GM10248 (cell line): ENCODE measurements at regions not wholly inside any gene's neighbourhood (a gene's known extent, or its start where the extent isn't known, plus 50 kb on each side); places are given as distances from the start of the nearest gene placed in this dataset.

Source experiments
- CTCF ChIA-PET: fragments of 300-600 bp; sonication (Branson Sonifier 250); formaldehyde crosslinking; extraction: SDS; loops from one replicate; lab custom pipeline; 2021; ENCODE audit warnings: antibody characterized with exemption; lab: Yijun Ruan, JAX
- POLR2A ChIA-PET: fragments of 350-650 bp; sonication (Branson Sonifier 250); formaldehyde crosslinking; extraction: SDS; loops from one replicate; lab custom pipeline; 2020; ENCODE audit warnings: antibody characterized with exemption; lab: Yijun Ruan, JAX
- DNase-seq: peaks from one replicate; pipeline ENCODE4 v3.0.0; 2012; ENCODE audit errors: extremely low spot score
- CTCF ChIP-seq: IDR thresholded peaks from 2 replicates; pipeline ENCODE4 v1.5.1; 2012; ENCODE audit warnings: mild to moderate bottlenecking, low read depth; ENCODE audit errors: extremely low read depth, missing control alignments, control extremely low read depth

- ChIA-PET POLR2A (no interaction called here), CTCF (no interaction called here)
- DNase-seq = no peak
- no peak for TF ChIP-seq CTCF
Measured at GRCh38 chr4:180565856-180566431, 1677.3 kb upstream of the TENM3 start.

GRCh38 chr4:180566492-180566891 lies 1676.7 kb upstream of the TENM3 start:
- no peak for DNase-seq
- CTCF ChIA-PET = no interaction called here
- TF ChIP-seq CTCF = no peak
- POLR2A ChIA-PET = no interaction called here

GRCh38 chr4:180567080-180567479 lies 1676.1 kb upstream of the TENM3 start:
- POLR2A ChIA-PET = no interaction called here
- no peak for TF ChIP-seq CTCF
- no peak for DNase-seq
- CTCF ChIA-PET = no interaction called here

GRCh38 chr4:180571516-180572055 lies 1671.6 kb upstream of the TENM3 start:
- CTCF ChIA-PET = no interaction called here
- POLR2A ChIA-PET = no interaction called here
- TF ChIP-seq CTCF = no peak
- DNase-seq = no peak

- no peak for DNase-seq
- TF ChIP-seq CTCF = no peak
- ChIA-PET POLR2A (no interaction called here), CTCF (no interaction called here)
Measured at GRCh38 chr4:180578175-180578574, 1665.0 kb upstream of the TENM3 start.

GRCh38 chr4:180581061-180581460 lies 1662.1 kb upstream of the TENM3 start:
- no peak for DNase-seq
- POLR2A ChIA-PET = no interaction called here
- no peak for TF ChIP-seq CTCF
- CTCF ChIA-PET = no interaction called here
